ENCODE measurements at regions not wholly inside any gene's neighbourhood (a gene's known extent, or its start where the extent isn't known, plus 50 kb on each side); places are given as distances from the start of the nearest gene placed in this dataset.

DNA sequence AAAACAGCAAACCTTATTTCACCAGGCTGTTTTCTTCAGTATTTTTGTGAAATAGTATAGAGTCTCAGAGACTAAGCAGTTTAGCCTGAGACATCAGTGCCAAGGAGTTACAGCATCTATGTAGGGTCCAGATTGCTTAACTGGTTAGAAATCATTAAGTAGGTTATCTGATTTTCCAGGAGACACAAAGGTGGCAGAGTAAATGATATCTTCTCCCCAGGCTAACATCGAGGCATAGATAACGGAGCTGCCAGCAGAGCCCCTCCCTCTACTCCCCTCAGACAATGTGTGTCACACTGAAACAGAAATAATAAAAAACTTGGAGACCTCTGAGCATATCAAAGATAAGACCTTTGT, 473.0 kb upstream of the CITED2 start:
- Histone ChIP-seq H3K4me2 (no peak overlapping the region), H3K4me1 (peaks cover 13% of the 10 kb centered on the region), H3F3A (ENCODE audit: low read depth) (no peaks in the 10 kb centered on the region), H4K20me1 (ENCODE audit: low read depth) (no peaks in the 10 kb centered on the region), H2AFZ (replicated peaks) (no peak overlapping the region), H3K27me3 (no peaks in the 10 kb centered on the region), H3K9ac (no peak overlapping the region), H3K9me3 (ENCODE audit: low read depth) (no peaks in the 10 kb centered on the region), H3K79me2 (ENCODE audit: low read depth) (no peaks in the 10 kb centered on the region), H3K4me3 (no peak overlapping the region), H3K27ac (no peak overlapping the region), H3K36me3 (no peaks in the 10 kb centered on the region)
- TF ChIP-seq EZH2phosphoT487 (IDR thresholded peaks at IDR 0.05): no peak
- no peak for TF ChIP-seq EZH2 (IDR thresholded peaks at IDR 0.05)
- TF ChIP-seq, protein P1, sequence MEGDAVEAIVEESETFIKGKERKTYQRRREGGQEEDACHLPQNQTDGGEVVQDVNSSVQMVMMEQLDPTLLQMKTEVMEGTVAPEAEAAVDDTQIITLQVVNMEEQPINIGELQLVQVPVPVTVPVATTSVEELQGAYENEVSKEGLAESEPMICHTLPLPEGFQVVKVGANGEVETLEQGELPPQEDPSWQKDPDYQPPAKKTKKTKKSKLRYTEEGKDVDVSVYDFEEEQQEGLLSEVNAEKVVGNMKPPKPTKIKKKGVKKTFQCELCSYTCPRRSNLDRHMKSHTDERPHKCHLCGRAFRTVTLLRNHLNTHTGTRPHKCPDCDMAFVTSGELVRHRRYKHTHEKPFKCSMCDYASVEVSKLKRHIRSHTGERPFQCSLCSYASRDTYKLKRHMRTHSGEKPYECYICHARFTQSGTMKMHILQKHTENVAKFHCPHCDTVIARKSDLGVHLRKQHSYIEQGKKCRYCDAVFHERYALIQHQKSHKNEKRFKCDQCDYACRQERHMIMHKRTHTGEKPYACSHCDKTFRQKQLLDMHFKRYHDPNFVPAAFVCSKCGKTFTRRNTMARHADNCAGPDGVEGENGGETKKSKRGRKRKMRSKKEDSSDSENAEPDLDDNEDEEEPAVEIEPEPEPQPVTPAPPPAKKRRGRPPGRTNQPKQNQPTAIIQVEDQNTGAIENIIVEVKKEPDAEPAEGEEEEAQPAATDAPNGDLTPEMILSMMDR (IDR thresholded peaks at IDR 0.05): no peak
- no peak for DNase-seq (ENCODE audit: low spot score)
- Mint-ChIP-seq H3K36me3 (no peaks in the 10 kb centered on the region), H3K4me1 (peaks cover 15% of the 10 kb centered on the region), H3K27ac (no peak overlapping the region), H3K4me3 (no peak overlapping the region), H3K9me3 (peaks cover 29% of the 10 kb centered on the region), H3K27me3 (ENCODE audit: insufficient read depth, low read depth) (peaks cover 4% of the 10 kb centered on the region)

DNA sequence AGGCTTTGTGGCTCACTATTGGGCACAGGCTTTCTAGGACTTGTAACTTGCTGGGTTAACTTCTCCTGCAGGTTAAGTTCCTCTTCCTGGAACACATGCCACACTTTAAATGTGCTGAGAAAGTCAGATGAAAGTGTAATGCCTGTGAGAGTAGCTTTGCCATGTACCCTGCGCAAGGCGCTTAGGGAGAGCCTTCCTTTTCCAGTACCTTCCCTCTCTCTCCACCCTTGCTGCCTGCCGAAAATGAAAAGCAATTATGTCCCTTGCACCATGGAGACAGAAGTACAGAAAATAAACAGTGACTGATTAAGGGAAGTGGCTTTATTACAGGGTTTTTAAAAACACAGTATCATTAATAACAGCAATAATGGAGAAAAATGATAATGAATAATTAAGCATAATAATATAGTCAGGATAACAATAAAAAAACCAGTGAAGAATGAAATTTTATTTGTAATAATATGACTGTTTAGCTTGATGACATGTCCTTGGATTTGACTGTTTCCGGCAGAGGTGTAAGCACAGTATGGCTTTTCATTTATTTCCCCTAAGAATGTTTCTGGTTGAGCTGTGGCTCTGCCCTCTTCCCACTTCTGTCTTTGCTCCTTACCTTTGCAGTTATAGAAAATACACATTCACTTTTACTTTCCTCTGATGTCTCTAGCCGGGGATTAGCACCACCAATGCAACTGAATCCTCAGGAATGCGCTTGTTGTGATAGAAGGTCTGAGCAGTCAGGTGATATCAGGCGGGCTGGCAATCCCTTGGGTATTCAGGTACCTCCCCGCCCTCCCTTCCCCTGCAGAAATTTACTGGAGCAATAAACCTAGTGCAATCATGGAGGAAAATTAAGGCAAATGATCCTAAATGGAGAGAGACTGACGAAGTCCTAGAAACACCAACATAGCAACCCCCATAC, 472.3 kb upstream of the CITED2 start:
- H3K4me2 ChIP-seq: peak overlapping the region; percentile 24
- DNase-seq (ENCODE audit: low spot score): peak; percentile 50
- H3K27me3 Mint-ChIP-seq (ENCODE audit: insufficient read depth, low read depth): peaks cover 4% of the 10 kb centered on the region

DNA sequence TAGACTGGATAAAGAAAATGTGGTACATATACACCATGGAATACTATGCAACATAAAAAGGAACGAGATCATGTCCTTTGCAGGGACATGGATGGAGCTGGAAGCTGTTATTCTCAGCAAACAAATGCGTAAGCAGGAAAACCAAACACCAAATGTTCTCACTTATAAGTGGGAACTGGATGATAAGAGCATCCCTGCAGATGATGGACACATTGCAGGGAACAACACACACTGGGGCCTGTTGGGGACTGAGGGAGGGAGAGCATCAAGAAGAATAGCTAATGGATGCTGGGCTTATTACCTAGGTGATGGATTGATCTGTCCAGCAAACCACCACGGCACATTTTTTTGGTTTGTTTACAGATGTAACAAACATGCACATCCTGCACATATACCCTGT, 470.5 kb upstream of the CITED2 start:
- H2AFZ ChIP-seq (replicated peaks): no peak overlapping the region
- H3K9me3 Mint-ChIP-seq: peaks cover 19% of the 10 kb centered on the region
- H3K27ac Mint-ChIP-seq: no peak overlapping the region
- H3K9me3 ChIP-seq (ENCODE audit: low read depth): no peaks in the 10 kb centered on the region
- DNase-seq (ENCODE audit: low spot score): no peak
- H3K27ac ChIP-seq: no peak overlapping the region
- H3K36me3 Mint-ChIP-seq: no peaks in the 10 kb centered on the region
- no peaks in the 10 kb centered on the region for H3K79me2 ChIP-seq (ENCODE audit: low read depth)
- no peak overlapping the region for H3K4me3 ChIP-seq
- H3F3A ChIP-seq (ENCODE audit: low read depth): no peaks in the 10 kb centered on the region
- no peaks in the 10 kb centered on the region for H3K36me3 ChIP-seq
- H3K4me3 Mint-ChIP-seq: no peak overlapping the region
- H4K20me1 ChIP-seq (ENCODE audit: low read depth): no peaks in the 10 kb centered on the region
- H3K27me3 Mint-ChIP-seq (ENCODE audit: insufficient read depth, low read depth): peaks cover 2% of the 10 kb centered on the region
- no peak overlapping the region for H3K4me2 ChIP-seq
- H3K4me1 Mint-ChIP-seq: peaks cover 13% of the 10 kb centered on the region
- TF ChIP-seq EZH2phosphoT487 (IDR thresholded peaks at IDR 0.05): no peak
- TF ChIP-seq, protein P1 (IDR thresholded peaks at IDR 0.05): no peak
- no peak for TF ChIP-seq EZH2 (IDR thresholded peaks at IDR 0.05)
- peaks cover 13% of the 10 kb centered on the region for H3K4me1 ChIP-seq
- H3K9ac ChIP-seq: no peak overlapping the region
- H3K27me3 ChIP-seq: no peaks in the 10 kb centered on the region

More for the DNA sequence above, 472.3 kb upstream of the CITED2 start:
- Histone ChIP-seq H3K4me1 (peaks cover 13% of the 10 kb centered on the region), H3K27me3 (no peaks in the 10 kb centered on the region), H3F3A (ENCODE audit: low read depth) (no peaks in the 10 kb centered on the region), H3K79me2 (ENCODE audit: low read depth) (no peaks in the 10 kb centered on the region), H3K4me3 (no peak overlapping the region), H3K9ac (no peak overlapping the region), H2AFZ (replicated peaks) (no peak overlapping the region), H3K27ac (no peak overlapping the region), H4K20me1 (ENCODE audit: low read depth) (no peaks in the 10 kb centered on the region), H3K9me3 (ENCODE audit: low read depth) (no peaks in the 10 kb centered on the region), H3K36me3 (no peaks in the 10 kb centered on the region)
- H3K4me3 Mint-ChIP-seq: no peak overlapping the region
- H3K4me1 Mint-ChIP-seq: peaks cover 13% of the 10 kb centered on the region
- H3K9me3 Mint-ChIP-seq: peaks cover 27% of the 10 kb centered on the region
- H3K36me3 Mint-ChIP-seq: no peaks in the 10 kb centered on the region
- peak overlapping the region; percentile 42 for H3K27ac Mint-ChIP-seq
- no peak for TF ChIP-seq EZH2 (IDR thresholded peaks at IDR 0.05)

DNA sequence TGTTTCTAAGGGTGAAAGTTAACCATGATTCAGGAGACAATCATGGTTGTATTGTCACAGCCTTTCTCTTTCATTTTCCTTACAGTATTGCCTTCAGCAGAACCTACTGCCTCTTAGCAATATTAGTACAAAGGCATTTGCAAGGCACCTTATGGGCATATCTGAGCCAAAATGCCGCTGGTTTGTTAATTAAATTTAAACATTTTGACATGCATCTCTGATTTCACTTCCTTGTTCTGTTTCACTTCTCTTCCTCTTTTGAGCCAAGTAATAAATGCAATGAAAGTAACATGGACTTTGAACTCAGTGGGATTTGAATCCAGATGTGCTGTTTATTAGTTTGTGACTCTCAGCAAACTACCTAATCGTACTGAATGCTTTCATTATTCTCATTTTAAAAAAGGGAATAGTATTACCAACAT, 467.4 kb upstream of the CITED2 start:
- peaks cover 22% of the 10 kb centered on the region for H3K9me3 Mint-ChIP-seq
- Histone ChIP-seq H4K20me1 (ENCODE audit: low read depth) (no peaks in the 10 kb centered on the region), H3K4me3 (no peak overlapping the region), H3K4me2 (no peak overlapping the region), H3K9me3 (ENCODE audit: low read depth) (no peaks in the 10 kb centered on the region), H3K79me2 (ENCODE audit: low read depth) (no peaks in the 10 kb centered on the region), H3K27me3 (no peaks in the 10 kb centered on the region), H3K9ac (no peak overlapping the region), H3K4me1 (peaks cover 4% of the 10 kb centered on the region), H2AFZ (replicated peaks) (no peak overlapping the region), H3K27ac (no peak overlapping the region), H3F3A (ENCODE audit: low read depth) (no peaks in the 10 kb centered on the region), H3K36me3 (no peaks in the 10 kb centered on the region)
- H3K27ac Mint-ChIP-seq: no peak overlapping the region
- H3K36me3 Mint-ChIP-seq: no peaks in the 10 kb centered on the region
- no peak for DNase-seq (ENCODE audit: low spot score)
- H3K4me3 Mint-ChIP-seq: no peak overlapping the region
- H3K4me1 Mint-ChIP-seq: peaks cover 3% of the 10 kb centered on the region
- no peak for TF ChIP-seq EZH2phosphoT487 (IDR thresholded peaks at IDR 0.05)
- TF ChIP-seq EZH2 (IDR thresholded peaks at IDR 0.05): no peak
- TF ChIP-seq, protein P1 (IDR thresholded peaks at IDR 0.05): no peak
- peaks cover 4% of the 10 kb centered on the region for H3K27me3 Mint-ChIP-seq (ENCODE audit: insufficient read depth, low read depth)
